ENCODE measurements at regions not wholly inside any gene's neighbourhood (a gene's known extent, or its start where the extent isn't known, plus 50 kb on each side); places are given as distances from the start of the nearest gene placed in this dataset.

GRCh38 chr7:157086508-157087187 is 52.1 kb upstream of the UBE3C start:
- intact Hi-C loops (cut with DNase I) = no loop called here
- DNase-seq = no peak
- TF ChIP-seq CTCF (IDR thresholded peaks at IDR 0.05) = no peak

GRCh38 chr7:157087646-157088045 is 51.1 kb upstream of the UBE3C start:
- no peak for ATAC-seq

More at GRCh38 chr7:157086508-157087187, 52.1 kb upstream of the UBE3C start:
- H3K9me3 ChIP-seq = peaks cover 0 to 21% of the 10 kb centered on the region in 2 donors
- H3K27me3 ChIP-seq = peaks cover 0 to 32% of the 10 kb centered on the region in 2 donors
- no peaks in the 10 kb centered on the region for H3K36me3 ChIP-seq
- ATAC-seq = no peak
- no peak overlapping the region for H3K27ac ChIP-seq
- H3K4me3 ChIP-seq = no peak overlapping the region
- no peaks in the 10 kb centered on the region for H3K4me1 ChIP-seq

GRCh38 chr7:157088136-157088535 is 50.6 kb upstream of the UBE3C start:
- Histone ChIP-seq H3K27ac (no peak overlapping the region), H3K4me1 (no peaks in the 10 kb centered on the region), H3K36me3 (no peaks in the 10 kb centered on the region), H3K4me3 (no peak overlapping the region), H3K27me3 (peaks cover 0 to 32% of the 10 kb centered on the region in 2 donors), H3K9me3 (peaks cover 0 to 24% of the 10 kb centered on the region in 2 donors)
- intact Hi-C loops (cut with DNase I) = no loop called here
- no peak for DNase-seq
- TF ChIP-seq CTCF (IDR thresholded peaks at IDR 0.05) = no peak
- no peak for ATAC-seq

More at GRCh38 chr7:157087646-157088045, 51.1 kb upstream of the UBE3C start:
- TF ChIP-seq CTCF (IDR thresholded peaks at IDR 0.05) = no peak
- DNase-seq = no peak
- Histone ChIP-seq H3K9me3 (peaks cover 0 to 21% of the 10 kb centered on the region in 2 donors), H3K27me3 (peaks cover 0 to 32% of the 10 kb centered on the region in 2 donors), H3K4me3 (no peak overlapping the region), H3K36me3 (no peaks in the 10 kb centered on the region), H3K27ac (no peak overlapping the region), H3K4me1 (no peaks in the 10 kb centered on the region)
- intact Hi-C loops (cut with DNase I) = no loop called here
